HG02885 (cell line): ENCODE measurements at regions not wholly inside any gene's neighbourhood (a gene's known extent, or its start where the extent isn't known, plus 50 kb on each side); places are given as distances from the start of the nearest gene placed in this dataset.

Source experiments
- ATAC-seq: cut with Tn5 transposase; IDR thresholded peaks from one replicate; pipeline ENCODE4 v1.9.1; 2021; ENCODE audit warnings: mild to moderate bottlenecking; ENCODE audit not compliant: unreplicated experiment, poor library complexity

DNA sequence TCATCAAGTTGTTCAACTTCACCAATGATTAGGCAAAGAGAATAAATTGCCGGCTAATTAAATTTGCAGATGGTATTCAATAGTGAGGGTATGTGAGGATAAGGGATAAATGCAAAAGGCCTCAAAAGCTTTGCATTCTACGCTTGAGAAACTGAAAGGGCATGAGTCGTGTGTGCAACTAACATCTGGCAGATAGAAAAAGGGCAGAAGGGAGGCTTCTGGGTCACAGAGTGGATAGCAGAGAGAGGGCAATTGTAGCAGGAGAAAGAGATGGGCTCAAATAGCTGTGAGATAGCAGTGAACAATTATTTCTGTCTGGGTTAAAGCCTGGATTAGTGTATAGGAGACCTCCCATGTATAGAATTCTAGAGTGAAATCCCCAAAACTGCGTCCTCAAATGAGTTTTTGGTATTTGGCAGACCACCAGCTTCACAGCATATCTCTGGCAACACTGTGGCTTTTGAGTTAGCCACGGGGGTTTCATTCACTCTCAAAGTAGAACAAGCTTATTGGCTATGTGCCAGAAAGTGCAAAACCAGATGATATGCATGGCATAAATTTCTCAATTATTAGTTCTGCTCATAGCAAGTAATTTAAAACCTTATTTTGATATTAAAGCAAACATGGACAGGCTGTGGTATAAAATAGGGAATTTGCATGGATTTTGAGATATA lies 586.3 kb downstream of the BRINP1 start:
- ATAC-seq: no peak

DNA sequence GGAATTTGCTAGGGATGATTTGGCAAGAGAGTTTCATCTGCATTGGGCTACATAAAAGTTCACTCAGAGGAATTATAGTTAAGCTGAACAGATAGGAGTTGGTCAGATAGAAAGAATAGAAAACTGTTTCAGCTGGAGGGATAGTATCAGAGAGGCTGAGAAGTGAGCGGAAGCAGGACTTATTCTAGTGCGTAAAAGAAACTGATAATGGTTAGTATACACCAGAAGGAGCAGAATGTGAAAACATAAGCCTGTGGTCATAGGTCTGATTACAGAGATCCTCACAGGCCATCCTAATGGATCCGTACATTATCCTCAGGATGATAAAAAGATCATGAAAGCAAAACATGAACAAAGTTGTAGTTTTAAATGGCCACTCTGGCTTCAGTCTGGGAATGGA lies 585.2 kb downstream of the BRINP1 start:
- no peak for ATAC-seq

DNA sequence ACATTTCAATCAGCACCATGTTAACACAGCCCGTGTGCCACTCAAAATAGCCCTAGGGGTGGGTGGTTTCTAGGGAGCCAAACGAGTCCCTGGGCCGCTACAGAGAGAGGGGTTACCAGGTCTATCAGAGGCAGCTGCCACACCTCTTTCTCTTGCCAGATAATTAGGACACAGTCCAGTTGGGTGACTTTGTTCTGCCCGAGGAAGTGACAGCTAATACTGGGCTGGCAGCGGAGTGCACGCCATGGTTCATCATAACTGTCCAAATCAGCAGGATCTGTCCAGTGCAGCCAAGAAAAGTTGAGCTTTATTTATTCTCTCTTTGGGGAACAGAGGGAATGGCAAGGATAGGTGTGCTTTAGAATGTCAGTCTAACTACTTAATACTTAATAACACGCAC lies 583.8 kb downstream of the BRINP1 start:
- ATAC-seq: no peak

DNA sequence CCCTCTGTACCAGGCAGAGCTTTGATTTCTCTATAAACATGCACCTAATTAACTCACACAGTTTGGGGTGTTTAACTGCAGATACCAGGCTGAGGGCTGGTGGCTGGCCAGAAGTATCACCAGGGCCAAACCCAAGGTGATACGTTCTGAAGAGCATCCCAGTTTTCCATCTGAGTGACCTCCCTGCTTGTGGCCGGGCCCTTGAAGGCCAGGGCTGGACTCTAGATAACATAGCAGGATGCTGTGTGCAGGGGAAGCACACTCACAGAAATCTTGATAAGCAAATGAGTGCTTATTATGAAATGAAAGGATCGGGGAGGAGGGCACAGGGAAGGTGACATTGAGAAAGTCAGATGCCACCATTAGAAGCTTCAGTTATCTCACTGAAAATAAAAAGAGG lies 582.4 kb downstream of the BRINP1 start:
- ATAC-seq: no peak

DNA sequence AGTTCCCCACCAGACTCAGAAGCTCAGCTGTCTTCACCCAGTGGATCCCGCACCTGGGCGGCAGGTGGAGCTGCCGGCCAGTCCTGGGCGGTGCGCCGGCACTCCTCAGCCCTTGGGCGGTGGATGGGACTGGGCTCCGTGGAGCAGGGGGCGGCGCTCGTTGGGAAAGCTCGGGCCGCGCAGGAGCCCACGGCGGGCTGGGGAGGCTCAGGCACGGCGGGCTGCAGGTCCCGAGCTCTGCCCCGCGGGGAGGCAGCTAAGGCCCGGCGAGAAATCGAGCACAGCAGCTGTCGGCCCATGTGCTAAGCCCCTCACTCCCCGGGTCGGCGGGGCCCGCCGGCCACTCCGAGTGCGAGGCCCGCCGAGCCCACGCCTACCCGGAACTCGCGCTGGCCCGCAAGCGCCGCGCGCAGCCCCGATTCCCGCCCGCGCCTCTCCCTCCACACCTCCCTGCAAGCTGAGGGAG lies 560.0 kb downstream of the BRINP1 start:
- ATAC-seq: no peak

DNA sequence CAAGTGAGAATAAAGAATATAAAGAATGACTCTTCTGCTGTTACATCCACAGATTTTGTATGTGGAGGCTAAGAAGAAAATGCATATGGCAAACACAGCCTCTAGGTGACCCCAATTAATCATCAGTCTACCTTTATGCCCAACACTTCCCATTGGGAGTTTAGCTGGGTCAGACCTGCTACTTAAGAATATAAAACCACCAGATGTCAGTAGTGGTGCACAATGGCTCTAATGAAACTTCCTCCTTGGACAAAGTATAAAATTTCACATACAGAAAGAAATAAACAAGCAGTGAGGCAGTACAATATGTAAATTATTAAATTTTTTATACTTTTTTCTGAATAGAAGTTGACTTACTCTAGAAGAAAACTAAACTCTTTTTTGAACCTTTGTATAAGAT lies 539.9 kb downstream of the BRINP1 start:
- ATAC-seq: no peak

DNA sequence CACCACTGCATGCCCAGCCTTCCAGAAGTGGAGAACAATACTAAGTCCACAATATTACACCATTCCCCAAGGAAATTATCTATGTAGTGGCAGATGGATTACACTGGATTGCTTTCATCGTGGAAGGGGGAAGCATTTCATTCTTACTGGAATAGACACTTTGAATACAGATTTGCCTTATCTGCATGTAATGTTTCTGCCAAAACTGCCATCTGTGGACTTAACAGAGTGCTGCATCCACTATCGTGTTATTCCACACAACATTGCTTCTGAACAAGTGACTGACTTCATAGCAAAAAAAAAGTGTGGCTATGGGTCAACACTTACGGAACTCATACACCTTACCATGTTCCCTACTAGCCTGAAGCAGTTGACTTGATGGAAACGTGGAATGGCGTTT lies 536.9 kb downstream of the BRINP1 start:
- no peak for ATAC-seq

DNA sequence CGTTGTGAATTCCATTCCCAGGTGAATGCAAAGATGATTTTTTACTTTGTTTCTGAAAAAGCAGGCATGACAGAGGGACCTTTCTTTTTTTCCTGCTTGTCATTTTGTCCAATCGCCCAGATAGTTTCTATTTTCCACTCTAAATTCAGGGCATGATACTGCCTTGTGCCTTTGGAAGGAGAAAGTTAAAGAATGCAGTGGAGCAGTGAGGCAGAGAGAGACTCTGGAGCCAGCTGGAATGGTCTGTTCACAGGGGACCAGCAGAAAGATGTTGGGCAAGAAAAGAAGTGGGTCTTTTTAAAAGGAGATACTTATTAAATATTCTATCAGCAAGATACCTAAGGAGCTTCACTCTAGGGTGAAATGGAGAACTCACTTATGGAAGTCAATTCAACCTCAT lies 532.3 kb downstream of the BRINP1 start:
- no peak for ATAC-seq

DNA sequence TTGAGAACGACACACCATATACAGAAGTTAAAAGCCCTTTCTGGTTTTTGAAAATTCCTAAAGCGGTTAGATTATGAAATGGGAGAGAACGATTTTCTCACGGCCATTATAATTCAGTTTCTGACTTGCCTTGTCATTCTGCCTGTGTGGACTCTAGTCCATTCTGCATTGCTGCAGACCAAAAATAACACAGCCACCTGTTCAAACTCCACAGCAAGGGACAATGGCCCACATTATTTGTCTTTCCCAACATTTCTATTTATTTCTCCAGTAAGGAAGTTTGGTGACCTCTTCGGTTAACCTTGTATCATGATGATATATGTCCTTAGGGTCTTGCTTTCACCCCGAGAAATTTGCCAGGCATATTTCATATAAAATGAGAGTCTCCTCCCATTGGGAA lies 497.7 kb downstream of the BRINP1 start:
- no peak for ATAC-seq

DNA sequence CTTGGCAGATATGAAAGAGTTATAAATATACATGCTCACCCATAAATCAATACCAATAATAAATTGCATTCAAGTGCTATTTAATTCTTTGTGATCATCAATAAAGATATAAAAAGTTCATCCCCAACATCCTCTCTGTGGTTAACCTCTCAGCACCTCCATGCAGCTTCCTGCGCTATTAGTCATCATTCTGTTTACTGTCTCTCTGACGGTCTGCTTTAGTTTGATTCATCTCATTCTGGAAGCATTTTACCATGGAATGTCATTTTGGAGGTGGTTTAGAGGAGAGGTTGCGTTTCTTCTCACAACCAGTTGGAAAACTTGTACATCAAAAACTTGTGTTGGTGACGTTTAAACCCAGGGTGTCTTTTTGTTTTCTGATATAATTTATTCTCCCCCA lies 486.6 kb downstream of the BRINP1 start:
- ATAC-seq: no peak

DNA sequence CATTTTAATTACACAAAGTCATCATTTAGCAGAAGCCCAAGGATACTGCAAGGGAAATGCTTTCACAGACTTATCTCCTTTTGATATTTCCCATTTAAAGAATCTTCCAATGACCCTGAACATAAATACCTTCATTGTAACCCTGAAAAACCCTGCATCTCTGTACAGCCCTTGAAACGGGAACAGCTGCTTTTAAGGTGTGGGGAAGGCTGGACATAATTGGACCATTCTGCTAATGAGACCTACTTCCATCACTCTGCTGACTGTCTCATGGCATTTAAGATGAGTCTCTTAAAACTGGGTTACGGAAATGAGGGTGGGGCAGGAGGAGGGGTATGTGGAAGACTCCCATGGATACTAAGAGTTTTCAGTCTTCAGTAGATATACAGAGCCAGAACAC lies 485.8 kb downstream of the BRINP1 start:
- no peak for ATAC-seq

DNA sequence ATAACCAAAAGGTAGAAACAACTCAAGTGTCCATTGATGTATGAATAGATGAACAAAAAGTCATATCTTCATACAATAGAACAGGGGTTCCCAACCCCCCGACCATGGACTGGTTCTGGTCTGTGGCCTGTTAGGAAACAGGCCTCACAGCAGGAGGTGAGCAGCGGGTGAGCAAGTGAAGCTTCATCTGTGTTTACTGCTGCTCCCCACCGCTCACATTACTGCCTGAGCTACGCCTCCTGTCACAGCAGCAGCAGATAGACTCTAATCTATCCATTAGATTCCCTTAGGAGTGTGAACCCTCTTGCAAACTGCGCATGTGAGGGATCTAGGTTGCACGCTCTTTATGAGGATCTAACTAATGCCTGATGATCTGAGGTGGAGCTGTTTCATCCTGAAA lies 478.0 kb downstream of the BRINP1 start:
- no peak for ATAC-seq

DNA sequence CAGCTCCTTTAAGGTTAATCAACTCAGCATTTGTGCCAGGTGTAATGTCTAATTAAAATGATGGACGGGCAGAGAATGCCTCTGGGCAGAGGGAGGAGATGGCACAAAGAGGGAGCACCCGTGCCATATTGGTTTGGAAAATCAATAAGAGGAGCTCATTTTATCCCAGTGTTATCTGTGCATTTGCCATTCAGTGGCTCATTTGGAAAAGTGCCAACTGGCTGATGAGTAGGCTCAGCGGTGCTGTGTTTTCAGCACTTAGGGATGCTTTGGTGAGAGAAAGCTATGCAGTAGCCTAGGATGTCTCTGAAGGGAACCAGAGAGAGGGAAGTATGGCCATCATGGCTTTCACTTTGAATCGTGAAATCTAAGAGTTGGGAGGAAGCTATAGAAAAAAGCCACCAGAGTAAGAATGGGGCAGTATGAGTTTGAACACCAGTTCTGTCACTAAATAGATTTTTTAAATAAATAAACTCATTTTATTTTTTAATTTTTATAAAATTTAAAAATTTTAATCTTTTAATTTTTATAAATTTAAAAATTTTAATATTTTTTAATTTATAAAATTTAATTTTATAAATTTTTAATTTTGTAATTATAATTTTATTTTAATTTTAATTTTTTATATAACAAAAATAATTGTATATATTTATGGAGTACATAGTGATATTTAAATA lies 472.8 kb downstream of the BRINP1 start:
- ATAC-seq: no peak

DNA sequence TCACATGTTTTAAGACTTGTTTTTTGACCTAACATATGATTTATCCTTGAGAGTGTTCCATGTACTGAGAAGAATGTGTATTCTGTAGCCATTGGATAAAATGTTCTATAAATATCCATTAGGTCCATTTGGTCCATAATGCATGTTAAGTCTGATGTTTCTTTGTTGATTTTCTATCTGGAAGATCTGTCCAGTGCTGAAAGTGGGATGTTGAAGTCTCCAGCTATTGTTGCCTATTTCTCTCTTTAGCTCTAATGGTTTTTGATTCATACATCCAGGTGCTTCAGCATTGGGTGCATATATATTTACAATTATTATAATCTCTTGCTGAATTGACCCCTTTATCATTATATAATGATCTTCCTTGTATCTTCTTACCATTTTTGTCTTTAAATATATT lies 451.1 kb downstream of the BRINP1 start:
- no peak for ATAC-seq

DNA sequence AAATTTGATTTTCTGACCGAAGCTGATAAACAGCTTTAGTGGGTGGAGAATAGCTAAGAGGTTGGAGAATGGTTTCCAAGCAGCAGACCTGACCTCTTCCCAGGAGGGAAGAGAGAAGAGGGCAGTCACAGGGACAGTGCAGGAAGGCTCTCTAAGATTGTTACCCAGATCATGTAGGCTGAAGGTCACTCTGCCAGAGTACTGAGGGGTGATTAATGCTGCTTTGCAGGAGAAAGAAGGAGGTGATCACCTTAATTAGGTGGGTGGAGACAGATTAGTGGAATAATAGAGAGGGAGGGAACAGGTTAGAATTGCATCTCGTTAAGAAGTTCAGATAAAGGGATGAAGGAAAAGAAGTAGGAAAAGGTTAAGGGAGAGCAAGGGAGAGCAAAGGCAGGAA lies 440.5 kb downstream of the BRINP1 start:
- no peak for ATAC-seq

DNA sequence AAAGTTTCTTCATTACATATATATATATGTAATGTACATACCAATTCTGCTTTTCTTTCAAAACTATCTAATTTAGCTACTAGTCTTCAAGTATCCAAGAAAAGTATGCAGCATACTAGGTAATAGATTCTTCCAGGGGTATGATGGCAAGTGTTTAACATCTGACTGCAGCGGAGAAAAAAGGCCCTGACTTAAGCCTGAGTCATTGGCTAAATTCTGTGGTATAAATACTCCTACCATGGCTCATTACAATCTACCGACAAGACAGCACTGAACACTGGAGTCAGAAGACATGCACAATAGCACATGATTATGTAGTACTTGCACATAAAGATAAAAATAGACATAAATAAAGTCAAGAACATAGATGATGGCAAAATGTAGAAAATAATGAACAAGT lies 439.9 kb downstream of the BRINP1 start:
- ATAC-seq: no peak

DNA sequence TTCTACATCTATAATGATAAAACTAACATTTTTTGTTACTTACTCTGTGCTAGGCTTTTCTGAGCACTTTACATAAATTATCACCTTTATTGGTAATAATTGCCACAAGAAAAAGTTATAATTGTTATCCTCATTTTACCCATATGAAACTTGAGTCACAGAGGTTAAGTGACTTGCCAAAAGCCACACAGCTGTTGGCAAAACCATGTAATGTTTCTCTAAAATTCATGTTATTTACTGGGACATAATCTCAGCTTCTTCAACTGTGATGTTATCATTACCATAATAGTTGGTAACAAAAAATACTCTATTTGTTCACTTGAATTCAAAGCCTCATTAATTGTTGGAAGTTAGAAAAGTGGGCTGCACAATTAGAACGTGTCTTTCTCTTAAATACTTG lies 437.3 kb downstream of the BRINP1 start:
- no peak for ATAC-seq

DNA sequence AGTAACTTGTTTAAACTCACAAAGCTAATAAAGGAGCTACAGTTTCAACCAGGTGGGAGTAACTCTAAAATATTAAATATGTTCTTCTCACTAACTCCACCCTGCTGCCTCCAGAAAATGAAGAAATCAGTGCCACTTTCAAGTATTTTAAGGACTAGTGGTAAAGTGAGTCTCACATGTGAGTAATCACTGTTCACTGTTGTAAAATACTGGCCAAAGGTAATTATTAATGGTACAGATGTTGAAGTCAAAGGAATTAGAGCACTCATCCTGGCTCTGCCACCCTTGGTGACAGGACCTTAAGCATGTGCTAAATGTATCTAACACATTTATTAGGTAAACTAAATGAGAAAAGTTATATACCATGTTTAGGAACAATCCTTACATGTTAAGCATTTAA lies 430.7 kb downstream of the BRINP1 start:
- no peak for ATAC-seq

DNA sequence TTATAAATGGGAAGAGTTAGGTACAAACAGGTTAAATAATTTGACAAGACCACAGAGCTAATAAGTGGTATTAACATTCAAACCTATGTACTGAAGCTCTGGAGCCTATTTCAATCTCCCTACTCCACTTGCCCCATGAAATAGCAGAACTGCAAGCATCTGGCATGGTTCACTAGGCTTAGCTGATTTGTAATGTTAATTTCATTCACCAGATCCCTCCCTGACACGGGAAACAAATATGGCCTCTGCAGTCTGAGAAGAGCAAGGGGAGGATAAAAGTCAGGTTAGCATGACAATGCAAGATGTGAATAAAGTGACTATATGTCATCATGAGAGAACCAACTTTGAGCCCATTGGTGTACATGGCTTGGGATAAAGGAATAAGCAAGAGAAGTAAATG lies 428.8 kb downstream of the BRINP1 start:
- ATAC-seq: no peak

DNA sequence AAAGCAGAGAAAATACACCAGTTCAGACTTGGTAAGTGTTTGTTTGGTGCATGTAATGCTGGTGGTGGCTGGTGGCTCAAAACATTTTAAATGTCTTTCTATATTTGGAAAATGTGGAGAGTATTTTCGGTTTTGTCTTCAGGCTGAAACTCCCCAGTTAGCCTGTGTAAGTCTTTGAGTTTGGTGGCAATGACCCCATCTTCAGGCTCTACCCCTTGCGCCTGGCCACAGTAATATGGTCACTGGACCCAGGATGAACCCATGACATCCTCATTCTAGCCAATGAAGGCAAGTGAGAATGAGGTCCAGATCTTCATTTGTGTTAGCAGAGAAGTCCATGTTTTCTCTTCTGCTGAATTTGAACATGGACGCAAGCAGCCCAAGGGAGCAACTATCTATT lies 422.6 kb downstream of the BRINP1 start:
- ATAC-seq: no peak

DNA sequence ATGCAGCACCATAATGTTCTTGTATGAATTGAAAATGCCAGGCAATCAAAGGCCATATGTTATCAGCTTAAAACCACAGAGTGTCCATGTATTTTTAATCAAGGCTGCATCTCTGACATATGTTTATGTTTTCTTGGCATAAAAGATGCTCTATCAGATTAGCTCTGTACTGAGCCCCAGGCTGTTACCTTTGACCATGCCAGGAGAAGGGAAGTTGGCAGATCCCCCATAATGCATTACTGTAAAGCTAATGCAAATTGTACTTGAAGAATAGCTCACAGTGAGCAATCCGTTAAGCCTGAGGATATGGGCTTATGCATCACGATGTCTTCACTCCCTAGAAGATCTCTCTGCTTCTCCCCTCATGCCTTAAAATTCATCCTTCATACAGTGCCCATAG lies 414.4 kb downstream of the BRINP1 start:
- no peak for ATAC-seq

DNA sequence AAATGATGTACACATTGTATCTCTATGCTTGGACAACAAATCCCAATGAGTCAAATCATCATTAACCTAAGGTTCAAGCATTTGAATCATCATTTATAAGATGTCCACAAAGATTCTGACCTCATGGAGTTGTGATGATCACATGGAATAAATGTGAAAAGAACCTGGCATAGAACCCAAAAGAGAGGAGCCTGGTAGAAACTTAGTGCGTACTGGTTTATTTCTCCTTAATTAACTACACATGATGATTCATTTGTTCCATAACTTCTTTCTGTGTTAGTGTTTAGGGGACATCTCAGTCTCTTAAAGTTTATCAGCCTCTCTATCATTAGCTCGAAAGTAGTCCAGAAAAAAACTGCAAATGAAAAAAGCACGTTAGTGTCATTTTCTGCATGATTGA lies 411.6 kb downstream of the BRINP1 start:
- no peak for ATAC-seq
